Esophagus muscularis mucosa (tissue), 3 donors: ENCODE measurements at regions not wholly inside any gene's neighbourhood (a gene's known extent, or its start where the extent isn't known, plus 50 kb on each side); places are given as distances from the start of the nearest gene placed in this dataset.

Source experiments
- POLR2AphosphoS5 ChIP-seq, 2 donors: sonication (generic); formaldehyde crosslinking; IDR thresholded peaks; one replicate each; pipeline ENCODE4 v1.6.1; 2017; ENCODE audit warnings: antibody characterized with exemption in 2 of 2
- TF ChIP-seq, protein P1 (sequence below), 3 experiments: fragments of 200-600 bp in 2 of 3; fragments of 450-650 bp in 1 of 3; sonication (generic) in 2 of 3; IDR thresholded peaks; one replicate each; pipeline ENCODE4 v1.5.1; 2017 to 2019; ENCODE audit warnings: antibody characterized with exemption in 3 of 3, mild to moderate bottlenecking in 2 of 3, moderate library complexity in 1 of 3

DNA sequence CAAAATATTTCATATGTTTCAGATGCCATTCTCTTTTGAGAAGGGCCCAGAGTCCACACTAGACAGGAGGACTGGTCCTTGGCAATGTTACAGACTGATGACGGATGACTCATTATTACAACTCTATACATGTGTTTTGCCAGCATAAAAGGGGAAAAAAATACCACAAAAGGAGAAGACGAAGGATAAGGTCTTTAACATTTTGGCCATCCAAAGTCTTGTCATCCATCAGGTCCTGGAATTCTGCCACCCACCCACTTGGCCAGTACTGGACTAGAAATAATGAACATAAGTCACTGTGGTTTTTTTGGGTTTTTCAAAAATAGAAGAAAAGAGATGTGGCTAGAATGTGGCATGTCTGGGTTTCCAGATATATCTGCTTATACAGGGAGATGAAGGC, 57.7 kb upstream of the BDNF start:
- no peak for TF ChIP-seq POLR2AphosphoS5 (IDR thresholded peaks at IDR 0.05)
- TF ChIP-seq, protein P1, sequence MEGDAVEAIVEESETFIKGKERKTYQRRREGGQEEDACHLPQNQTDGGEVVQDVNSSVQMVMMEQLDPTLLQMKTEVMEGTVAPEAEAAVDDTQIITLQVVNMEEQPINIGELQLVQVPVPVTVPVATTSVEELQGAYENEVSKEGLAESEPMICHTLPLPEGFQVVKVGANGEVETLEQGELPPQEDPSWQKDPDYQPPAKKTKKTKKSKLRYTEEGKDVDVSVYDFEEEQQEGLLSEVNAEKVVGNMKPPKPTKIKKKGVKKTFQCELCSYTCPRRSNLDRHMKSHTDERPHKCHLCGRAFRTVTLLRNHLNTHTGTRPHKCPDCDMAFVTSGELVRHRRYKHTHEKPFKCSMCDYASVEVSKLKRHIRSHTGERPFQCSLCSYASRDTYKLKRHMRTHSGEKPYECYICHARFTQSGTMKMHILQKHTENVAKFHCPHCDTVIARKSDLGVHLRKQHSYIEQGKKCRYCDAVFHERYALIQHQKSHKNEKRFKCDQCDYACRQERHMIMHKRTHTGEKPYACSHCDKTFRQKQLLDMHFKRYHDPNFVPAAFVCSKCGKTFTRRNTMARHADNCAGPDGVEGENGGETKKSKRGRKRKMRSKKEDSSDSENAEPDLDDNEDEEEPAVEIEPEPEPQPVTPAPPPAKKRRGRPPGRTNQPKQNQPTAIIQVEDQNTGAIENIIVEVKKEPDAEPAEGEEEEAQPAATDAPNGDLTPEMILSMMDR (IDR thresholded peaks at IDR 0.05) = no peak
